Breast epithelium (tissue), 4 donors: ENCODE measurements at regions not wholly inside any gene's neighbourhood (a gene's known extent, or its start where the extent isn't known, plus 50 kb on each side); places are given as distances from the start of the nearest gene placed in this dataset.

ENCODE experiments used
- DNase-seq, 2 donors: peaks; one replicate each; pipeline ENCODE4 v3.0.0-alpha.2; 2019; ENCODE audit warnings: low spot score in 2 of 2
- H3K27ac ChIP-seq, 2 donors: fragments of 200-600 bp; sonication (generic) in 1 of 2; one replicate each; pipeline ENCODE4 v1.5.1; 2016 to 2019; ENCODE audit warnings: mild to moderate bottlenecking in 1 of 2
- H3K27me3 ChIP-seq, 2 donors: fragments of 200-600 bp; sonication (generic) in 1 of 2; one replicate each; pipeline versions ENCODE4 v1.5.1 to v1.6.0; 2017 to 2019; ENCODE audit warnings: control low read depth in 1 of 2, mild to moderate bottlenecking in 1 of 2
- H3K36me3 ChIP-seq: fragments of 200-600 bp; one replicate; pipeline ENCODE4 v1.5.1; 2019
- H3K4me1 ChIP-seq, 2 donors: fragments of 200-600 bp; sonication (generic); one replicate each; pipeline ENCODE4 v1.5.1; 2016 to 2019; ENCODE audit warnings: control low read depth in 1 of 2
- H3K4me3 ChIP-seq, 3 donors: fragments of 200-600 bp; sonication (generic); 1 replicate in 2 of 3; 2 replicates in 1 of 3; pipeline ENCODE4 v1.5.1; 2016 to 2019; ENCODE audit warnings: mild to moderate bottlenecking in 3 of 3, moderate library complexity in 2 of 3
- H3K9me3 ChIP-seq, 2 donors: fragments of 200-600 bp; sonication (generic) in 1 of 2; one replicate each; pipeline ENCODE4 v1.5.1; 2016 to 2019; ENCODE audit warnings: control low read depth in 1 of 2
- POLR2A ChIP-seq: fragments of 450-650 bp; IDR thresholded peaks from one replicate; pipeline ENCODE4 v1.6.1; 2016; ENCODE audit warnings: antibody characterized with exemption, mild to moderate bottlenecking, moderate library complexity
- POLR2AphosphoS5 ChIP-seq, 3 donors: sonication (generic); formaldehyde crosslinking; IDR thresholded peaks; one replicate each; pipeline ENCODE4 v1.6.1; 2017; ENCODE audit warnings: antibody characterized with exemption in 3 of 3
- intact Hi-C: fragments of 100-400 bp; cut with DNase I; formaldehyde crosslinking; loops from one replicate; pipeline ENCODE4 v1.15.1; 2023; ENCODE audit warnings: low total_unique reads
- TF ChIP-seq, protein P1 (sequence below), 3 donors: fragments of 450-650 bp; IDR thresholded peaks; one replicate each; pipeline ENCODE4 v1.5.1; 2016 to 2017; ENCODE audit warnings: antibody characterized with exemption in 3 of 3, mild to moderate bottlenecking in 3 of 3, moderate library complexity in 3 of 3

DNA sequence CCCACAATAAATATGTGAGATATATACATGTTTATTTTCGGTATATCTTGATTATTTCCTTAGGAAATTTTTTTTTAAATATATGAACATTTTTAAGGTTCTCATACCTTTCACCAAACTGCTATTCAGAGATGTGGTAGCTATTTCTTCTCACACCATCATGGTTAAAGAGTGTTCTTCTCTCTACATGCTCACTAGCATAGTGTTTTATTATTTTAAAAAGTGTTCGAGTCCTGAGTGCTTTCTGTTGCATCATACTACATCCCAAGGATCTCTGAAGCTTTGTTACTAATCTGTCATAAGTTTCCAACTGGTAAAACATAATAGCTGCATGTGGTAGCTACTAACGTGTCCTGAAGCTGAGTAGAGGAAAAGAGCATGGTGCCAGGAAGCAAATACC is 177.4 kb upstream of the GLRA1 start:
- no peak overlapping the region for H3K4me3 ChIP-seq
- no peak overlapping the region for H3K27ac ChIP-seq
- DNase-seq = no peak
- intact Hi-C loops = no loop called here
- H3K9me3 ChIP-seq = no peaks in the 10 kb centered on the region
- H3K36me3 ChIP-seq = no peaks in the 10 kb centered on the region
- no peaks in the 10 kb centered on the region for H3K4me1 ChIP-seq
- no peaks in the 10 kb centered on the region for H3K27me3 ChIP-seq
- TF ChIP-seq POLR2A = no peak
- no peak for TF ChIP-seq POLR2AphosphoS5 (IDR thresholded peaks at IDR 0.05)
- TF ChIP-seq, protein P1, sequence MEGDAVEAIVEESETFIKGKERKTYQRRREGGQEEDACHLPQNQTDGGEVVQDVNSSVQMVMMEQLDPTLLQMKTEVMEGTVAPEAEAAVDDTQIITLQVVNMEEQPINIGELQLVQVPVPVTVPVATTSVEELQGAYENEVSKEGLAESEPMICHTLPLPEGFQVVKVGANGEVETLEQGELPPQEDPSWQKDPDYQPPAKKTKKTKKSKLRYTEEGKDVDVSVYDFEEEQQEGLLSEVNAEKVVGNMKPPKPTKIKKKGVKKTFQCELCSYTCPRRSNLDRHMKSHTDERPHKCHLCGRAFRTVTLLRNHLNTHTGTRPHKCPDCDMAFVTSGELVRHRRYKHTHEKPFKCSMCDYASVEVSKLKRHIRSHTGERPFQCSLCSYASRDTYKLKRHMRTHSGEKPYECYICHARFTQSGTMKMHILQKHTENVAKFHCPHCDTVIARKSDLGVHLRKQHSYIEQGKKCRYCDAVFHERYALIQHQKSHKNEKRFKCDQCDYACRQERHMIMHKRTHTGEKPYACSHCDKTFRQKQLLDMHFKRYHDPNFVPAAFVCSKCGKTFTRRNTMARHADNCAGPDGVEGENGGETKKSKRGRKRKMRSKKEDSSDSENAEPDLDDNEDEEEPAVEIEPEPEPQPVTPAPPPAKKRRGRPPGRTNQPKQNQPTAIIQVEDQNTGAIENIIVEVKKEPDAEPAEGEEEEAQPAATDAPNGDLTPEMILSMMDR (IDR thresholded peaks at IDR 0.05) = no peak

DNA sequence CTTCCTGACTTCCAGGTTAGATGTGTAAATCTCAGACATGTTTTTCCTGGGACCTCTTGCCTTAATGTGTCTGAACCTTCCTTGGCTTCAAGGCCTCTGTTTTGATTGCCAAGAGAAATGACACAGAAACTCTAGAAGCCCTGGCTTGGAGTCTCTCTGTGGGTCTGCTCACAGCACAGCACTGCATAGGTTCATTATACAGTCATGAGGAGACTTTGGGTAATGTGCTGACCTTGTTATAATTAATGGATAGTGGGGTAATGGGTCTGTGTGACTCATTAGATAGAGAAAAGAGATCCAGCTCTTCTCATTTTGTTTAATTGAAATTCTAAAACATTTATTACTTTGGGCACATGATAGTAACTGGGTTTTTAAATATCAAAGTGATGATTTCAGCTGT is 175.8 kb upstream of the GLRA1 start:
- Histone ChIP-seq H3K4me1 (no peaks in the 10 kb centered on the region), H3K36me3 (no peaks in the 10 kb centered on the region), H3K27ac (no peak overlapping the region), H3K9me3 (no peaks in the 10 kb centered on the region), H3K27me3 (no peaks in the 10 kb centered on the region), H3K4me3 (no peak overlapping the region)
- intact Hi-C loops = no loop called here
- no peak for DNase-seq
- TF ChIP-seq, protein P1 (IDR thresholded peaks at IDR 0.05) = no peak
- no peak for TF ChIP-seq POLR2A
- no peak for TF ChIP-seq POLR2AphosphoS5 (IDR thresholded peaks at IDR 0.05)

DNA sequence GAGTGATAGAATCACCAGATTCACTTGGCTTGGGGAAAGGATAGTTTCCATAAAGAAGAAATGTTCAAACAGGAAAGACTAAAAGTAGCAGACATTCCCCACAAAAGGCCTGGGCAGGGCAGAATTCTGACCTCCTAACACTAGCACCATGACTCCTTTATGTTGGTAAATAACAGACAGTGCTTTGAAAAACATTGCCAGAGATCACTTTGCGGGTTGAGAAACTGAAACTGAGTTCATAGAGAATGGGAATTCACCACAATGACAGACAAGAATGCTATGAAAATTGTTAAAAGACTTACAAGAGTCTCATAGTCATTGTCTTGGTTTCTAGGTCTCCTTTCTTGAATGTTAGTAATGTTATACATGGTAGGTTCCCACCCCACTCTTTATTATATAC is 172.5 kb upstream of the GLRA1 start:
- no peaks in the 10 kb centered on the region for H3K4me1 ChIP-seq
- no peaks in the 10 kb centered on the region for H3K9me3 ChIP-seq
- no peaks in the 10 kb centered on the region for H3K36me3 ChIP-seq
- no peaks in the 10 kb centered on the region for H3K27me3 ChIP-seq
- no peak overlapping the region for H3K4me3 ChIP-seq
- DNase-seq = no peak
- TF ChIP-seq, protein P1 (IDR thresholded peaks at IDR 0.05) = no peak
- TF ChIP-seq POLR2A = no peak
- no peak for TF ChIP-seq POLR2AphosphoS5 (IDR thresholded peaks at IDR 0.05)
- intact Hi-C loops = no loop called here
- no peak overlapping the region for H3K27ac ChIP-seq

DNA sequence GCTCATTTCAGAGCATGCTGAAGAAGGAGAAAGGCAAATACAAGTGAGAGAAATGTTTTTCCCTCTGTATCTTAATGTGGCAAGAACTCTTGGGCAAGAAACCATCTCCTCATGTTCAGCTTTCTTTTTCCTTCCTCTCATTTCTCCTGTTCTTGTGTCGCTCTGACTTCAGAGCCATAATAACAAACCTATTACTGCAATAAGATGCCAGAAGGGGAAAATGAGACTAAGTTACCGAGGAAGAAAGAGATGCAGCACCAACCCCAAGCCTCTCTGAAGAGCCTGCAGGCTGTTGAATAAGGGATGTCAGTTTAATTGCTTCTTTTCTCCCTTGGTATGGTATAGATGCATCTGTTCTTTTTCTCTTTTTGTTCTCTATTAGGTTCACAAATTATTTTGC is 170.1 kb upstream of the GLRA1 start:
- Histone ChIP-seq H3K27ac (no peak overlapping the region), H3K36me3 (no peaks in the 10 kb centered on the region), H3K4me1 (no peaks in the 10 kb centered on the region), H3K27me3 (no peaks in the 10 kb centered on the region), H3K9me3 (no peaks in the 10 kb centered on the region), H3K4me3 (no peak overlapping the region)
- TF ChIP-seq, protein P1 (IDR thresholded peaks at IDR 0.05) = no peak
- no peak for TF ChIP-seq POLR2AphosphoS5 (IDR thresholded peaks at IDR 0.05)
- intact Hi-C loops = no loop called here
- no peak for DNase-seq

DNA sequence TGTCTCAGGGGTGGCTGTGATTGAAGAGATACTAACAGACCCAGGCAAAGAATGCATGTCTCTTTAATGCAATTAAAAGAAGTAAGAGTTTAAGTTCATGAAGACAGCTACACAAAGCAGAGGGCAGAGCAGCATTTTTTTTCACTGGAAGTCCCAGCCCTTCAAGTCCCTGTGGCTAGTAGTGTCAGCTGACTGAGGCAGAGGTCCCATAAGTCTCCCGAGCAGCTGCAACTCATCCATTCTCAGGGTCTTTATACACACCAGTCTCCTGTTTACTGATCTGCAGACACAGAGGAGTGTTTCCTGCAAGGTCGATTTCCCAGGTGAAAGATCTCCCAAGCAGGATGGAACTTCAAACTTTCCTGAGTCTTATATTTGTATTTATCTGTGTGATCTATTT is 169.4 kb upstream of the GLRA1 start:
- Histone ChIP-seq H3K4me3 (no peak overlapping the region), H3K27me3 (no peaks in the 10 kb centered on the region), H3K36me3 (no peaks in the 10 kb centered on the region), H3K9me3 (no peaks in the 10 kb centered on the region), H3K4me1 (no peaks in the 10 kb centered on the region), H3K27ac (no peak overlapping the region)
- intact Hi-C loops = no loop called here
- DNase-seq = no peak
- TF ChIP-seq POLR2AphosphoS5 (IDR thresholded peaks at IDR 0.05) (no peak), POLR2A (no peak)
- TF ChIP-seq, protein P1 (IDR thresholded peaks at IDR 0.05) = no peak
